Right renal cortex interstitium (tissue), 3 donors: ENCODE measurements at regions not wholly inside any gene's neighbourhood (a gene's known extent, or its start where the extent isn't known, plus 50 kb on each side); places are given as distances from the start of the nearest gene placed in this dataset.
"Not testable (repeated sequence)": the region's sequence is repeated elsewhere in the genome, so short reads cannot be mapped to it uniquely, and the experiment has no call there.

Experiments
- DNase-seq, 3 donors: peaks; one replicate each; pipeline ENCODE4 v3.0.0-alpha.2; 2013; ENCODE audit warnings: low read depth in 3 of 3, low spot score in 2 of 3

GRCh38 chr9:73095425-73095824 is 56.2 kb upstream of the ANXA1 start:
- no peak for DNase-seq

DNA sequence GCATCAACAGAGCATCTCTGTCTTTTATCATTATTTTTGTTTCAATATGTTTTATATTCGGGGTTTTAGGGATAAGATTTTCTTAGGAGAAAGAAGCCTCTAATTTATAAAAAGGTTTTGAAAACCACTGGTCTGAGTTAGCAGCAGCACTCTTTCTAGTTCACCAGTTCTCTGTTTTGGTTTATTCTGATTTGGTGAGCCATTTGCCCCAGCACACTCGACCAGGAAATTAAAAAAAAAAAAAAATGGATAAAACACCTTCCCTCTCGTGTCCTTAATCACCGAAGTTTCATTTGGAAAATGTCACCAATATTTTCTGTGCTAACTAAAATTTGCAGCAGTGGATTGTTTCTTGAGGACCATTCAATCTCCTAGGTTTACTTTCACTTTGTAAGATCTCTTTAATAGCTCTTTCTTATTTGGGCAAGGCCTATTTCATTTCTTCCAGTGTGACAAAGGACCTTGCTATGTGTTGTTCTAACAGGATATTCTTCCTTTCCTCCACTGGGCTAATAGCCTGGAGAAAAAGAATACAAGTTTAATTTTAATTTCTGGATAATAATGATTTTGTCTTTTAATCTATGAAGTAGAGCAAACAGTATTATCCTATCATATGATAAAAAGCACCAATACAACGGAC is 57.8 kb upstream of the ANXA1 start:
- DNase-seq = no peak

GRCh38 chr9:73093016-73093739 is 58.5 kb upstream of the ANXA1 start:
- DNase-seq = no peak

GRCh38 chr9:73091909-73092308 is 59.8 kb upstream of the ANXA1 start:
- DNase-seq = no peak

DNA sequence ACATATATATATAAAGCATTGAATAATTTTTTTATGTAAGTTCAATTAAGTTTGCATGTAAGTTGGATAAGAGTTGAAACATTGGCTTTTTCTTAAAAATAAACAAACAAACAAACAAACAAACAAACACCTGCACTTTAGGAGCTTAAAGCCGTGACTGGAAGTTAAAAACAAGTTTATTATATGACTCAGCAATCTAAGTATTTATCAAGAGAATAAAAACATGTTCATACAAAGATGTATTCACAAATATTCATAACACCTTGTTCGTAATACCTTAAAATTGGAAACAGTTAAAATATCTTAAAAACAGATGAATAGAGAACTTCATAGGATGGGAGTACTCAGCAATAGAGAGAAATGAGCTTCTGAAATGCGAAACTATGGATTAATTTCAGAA is 61.5 kb upstream of the ANXA1 start:
- no peak for DNase-seq

GRCh38 chr9:73089304-73089985 is 62.2 kb upstream of the ANXA1 start:
- no peak for DNase-seq

DNA sequence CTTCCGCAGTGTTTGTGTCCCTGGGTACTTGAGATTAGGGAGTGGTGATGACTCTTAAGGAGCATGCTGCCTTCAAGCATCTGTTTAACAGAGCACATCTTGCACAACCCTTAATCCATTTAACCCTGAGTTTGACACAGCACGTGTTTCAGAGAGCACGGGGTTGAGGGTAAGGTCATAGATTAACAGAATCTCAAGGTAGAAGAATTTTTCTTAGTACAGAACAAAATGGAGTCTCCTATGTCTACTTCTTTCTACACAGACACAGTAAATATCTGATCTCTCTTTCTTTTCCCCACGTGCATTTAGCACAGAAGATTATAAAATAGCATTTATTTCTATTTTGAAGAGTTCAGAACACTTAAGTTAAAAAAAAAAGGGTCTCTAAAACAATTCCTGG is 63.8 kb upstream of the ANXA1 start:
- DNase-seq = not testable (repeated sequence)

- DNase-seq = no peak
Observed at GRCh38 chr9:73083519-73083918, 68.1 kb upstream of the ANXA1 start.

DNA sequence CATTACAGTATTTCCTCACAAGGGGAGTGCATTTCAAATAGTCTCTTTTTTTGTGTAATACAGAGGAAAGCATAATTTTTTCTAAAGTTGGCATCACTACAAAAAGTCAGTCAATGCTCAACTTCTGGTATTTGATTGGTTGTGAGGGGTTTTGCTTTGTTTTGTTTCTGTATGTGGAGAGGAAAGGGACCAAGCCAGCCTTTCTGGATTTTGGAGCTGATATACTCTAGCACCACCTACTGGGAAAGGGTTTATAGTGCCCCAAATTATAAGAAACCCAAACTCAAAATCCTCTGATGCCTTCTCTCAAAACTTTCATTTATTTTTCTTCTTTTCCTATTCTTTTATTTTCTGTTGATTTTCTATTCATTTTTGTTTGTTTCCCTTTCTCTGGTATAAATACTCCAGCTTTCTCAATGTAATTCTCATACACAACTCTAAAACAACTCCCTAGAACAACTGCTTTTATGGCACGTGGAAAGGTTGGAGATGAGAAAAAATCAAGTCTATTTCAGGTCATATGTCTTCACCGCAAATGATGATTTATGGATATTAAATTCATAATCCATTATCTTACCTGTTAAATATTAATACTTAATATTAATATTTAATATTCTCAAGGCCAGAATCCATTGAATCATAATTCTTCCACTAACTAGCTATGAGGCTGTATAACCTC is 69.5 kb upstream of the ANXA1 start:
- DNase-seq = peak; percentile 8 to 26 (median 19)

- no peak for DNase-seq
Observed at GRCh38 chr9:73080110-73080694, 71.5 kb upstream of the ANXA1 start.

DNA sequence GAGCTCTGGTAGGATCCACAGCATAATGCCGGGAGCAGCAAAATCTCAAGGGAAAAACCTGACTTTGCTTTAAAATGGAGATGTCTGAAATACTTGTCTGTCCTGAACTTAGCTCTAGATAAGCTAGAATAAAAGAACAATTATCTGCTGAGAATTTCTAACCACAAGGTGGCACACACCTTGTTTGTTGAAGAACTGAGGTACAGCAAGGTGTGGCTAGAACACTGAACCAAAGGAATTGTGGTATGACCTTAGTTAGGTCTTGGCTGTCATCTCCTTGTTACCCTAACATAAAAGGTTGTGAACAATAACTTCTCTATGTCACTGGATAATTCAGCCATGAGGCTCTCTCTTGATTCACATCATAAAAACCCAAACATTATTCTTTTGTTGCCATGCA is 72.3 kb upstream of the ANXA1 start:
- no peak for DNase-seq

DNA sequence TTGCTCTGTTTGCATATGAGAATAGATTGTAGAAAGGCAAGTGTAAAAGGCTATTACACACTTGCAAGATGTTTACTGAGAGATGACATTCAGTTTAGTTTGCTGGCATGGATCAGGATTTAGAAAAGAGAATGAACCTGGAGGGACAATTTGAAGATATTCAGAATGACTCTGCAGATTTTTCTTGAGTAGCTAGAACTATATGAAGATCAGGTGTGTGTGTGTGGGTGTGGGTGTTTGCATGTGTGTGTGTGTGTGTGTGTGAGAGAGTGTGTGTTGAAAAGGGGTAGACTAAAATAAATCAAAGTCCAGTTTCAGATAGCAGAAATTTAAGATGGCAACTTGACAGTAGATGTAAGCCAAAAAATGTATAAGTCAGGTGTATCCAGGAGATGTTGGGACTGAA is 74.0 kb upstream of the ANXA1 start:
- DNase-seq = no peak

- no peak for DNase-seq
Observed at GRCh38 chr9:73076970-73077369, 74.7 kb upstream of the ANXA1 start.

DNA sequence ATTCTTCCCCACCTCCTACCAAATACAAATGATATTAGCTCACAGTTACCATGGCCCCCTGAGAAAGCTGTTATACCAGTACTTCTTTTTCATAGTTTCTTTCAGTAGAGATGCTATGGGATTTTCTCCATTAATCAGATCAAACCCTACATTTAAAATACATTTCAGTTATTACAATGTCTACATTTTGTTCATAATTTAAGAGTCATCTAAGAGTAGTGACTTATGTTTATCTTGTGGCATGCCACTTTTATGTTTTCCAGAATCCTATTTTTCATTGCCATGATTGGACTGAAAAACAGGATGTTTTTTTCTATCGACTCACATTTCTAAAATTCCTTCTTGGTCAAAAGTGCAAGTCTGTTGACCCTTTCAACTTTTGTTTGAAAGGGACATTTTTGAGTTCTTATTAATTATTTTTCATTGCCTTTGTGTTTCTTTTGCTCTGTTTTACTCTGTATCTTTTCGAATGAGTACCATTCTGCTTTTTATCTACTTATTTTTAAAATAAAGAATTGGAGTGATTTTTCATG is 77.4 kb upstream of the ANXA1 start:
- no peak for DNase-seq

DNA sequence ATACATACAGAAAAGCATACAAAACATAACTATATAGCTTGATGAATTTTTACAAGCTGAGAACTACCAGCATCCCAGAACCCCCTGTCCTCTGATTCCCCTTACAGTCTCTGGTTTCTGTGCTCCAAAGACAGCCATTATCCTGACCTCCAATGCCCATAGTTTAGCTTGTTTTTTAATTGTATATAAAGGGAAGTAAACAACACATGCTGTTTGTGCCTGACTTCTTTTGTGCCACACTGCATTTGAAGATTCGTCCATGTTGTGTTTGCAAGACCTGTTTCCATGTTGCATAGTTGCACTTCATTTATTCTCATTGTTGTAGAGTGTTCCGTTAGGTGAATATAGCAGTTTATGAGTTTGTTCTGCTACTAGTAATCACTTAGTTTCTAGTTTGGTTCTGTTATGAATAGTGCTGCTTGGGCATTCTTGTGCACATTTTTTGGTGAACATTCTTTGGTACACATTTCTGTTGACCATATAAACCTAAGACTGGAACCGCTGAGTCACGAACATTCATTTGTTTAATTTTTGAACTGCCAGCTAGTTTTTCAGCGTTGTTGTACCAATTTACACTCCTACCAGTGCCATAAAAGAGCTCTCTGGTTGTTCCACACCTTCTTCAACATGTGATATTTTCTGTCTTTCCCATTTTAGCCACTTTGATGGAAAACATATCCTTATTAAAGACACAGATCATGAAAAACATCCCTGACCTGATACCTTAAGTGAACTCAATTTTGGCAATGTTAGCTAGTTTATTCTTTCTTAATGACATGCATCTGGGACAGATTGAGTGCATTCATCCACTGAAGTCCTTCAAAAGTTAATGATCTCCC is 78.1 kb upstream of the ANXA1 start:
- DNase-seq = no peak

GRCh38 chr9:73067074-73067473 is 84.6 kb upstream of the ANXA1 start:
- no peak for DNase-seq

DNA sequence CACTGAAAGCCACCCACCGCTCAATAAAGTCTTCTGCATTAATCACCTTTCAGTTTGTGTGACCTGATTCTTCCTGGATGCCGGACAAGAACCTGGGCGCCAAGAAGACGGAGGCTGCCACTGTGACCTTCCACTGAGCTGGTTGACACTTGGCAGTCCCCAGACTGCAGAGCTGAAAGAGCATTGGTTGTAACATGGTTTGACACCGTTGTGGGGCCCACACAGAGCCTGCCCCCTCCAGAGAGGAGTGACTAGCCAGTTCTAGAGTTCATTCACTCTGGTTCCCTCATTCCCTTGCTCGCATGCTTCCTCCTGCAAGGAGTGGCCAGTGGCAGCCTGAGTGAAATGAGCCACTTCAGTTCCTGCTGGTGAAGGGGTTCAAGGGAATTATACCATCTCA is 86.2 kb upstream of the ANXA1 start:
- no peak for DNase-seq

GRCh38 chr9:73064315-73064714 is 87.3 kb upstream of the ANXA1 start:
- DNase-seq = no peak

DNA sequence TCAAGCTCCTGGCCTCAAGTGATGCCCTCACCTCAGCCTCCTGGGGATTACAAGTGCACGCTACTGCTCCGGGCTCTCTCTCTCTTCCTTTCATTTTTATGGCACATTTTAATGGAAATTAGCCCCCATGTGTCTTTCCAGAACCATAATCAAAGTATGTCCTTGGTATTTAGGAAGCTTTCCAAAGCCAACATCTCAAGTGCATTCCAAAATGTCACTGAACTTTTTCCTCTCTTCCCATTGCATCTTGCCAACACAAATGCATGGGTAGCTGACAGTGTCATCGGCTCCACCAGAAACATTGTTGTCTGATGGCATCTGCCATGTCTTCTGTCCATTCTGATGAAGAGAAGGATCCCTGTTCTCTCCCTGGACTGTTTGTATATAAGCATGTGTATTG is 90.5 kb upstream of the ANXA1 start:
- DNase-seq = no peak

DNA sequence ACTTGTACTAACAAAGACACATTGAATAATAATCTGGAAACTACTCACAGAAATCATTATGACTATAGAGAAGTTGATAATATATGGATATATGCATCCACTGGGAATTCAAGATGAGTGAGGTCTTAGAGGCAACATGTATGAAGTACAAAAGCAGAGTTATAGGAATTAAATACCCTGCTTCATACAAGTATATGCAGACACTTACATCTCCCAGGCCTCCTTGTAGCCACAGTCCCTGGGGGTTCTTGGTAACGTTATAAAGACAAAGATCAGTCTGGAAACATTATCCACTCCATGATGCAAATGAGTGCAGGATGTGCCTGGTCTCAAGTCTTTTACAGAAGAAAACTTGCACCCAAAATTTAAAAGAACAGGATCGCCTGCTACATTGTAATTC is 92.4 kb upstream of the ANXA1 start:
- no peak for DNase-seq
